Mammary epithelial cell (primary cell): ENCODE measurements at regions not wholly inside any gene's neighbourhood (a gene's known extent, or its start where the extent isn't known, plus 50 kb on each side); places are given as distances from the start of the nearest gene placed in this dataset.

Experiments
- CTCF ChIP-seq, 2 donors: IDR thresholded peaks in 1 of 2; conservative IDR thresholded peaks in 1 of 2; 2 replicates each; pipeline ENCODE4 v1.5.1; 2011 to 2012; ENCODE audit warnings: inconsistent platforms in 2 of 2, low read length in 2 of 2, mild to moderate bottlenecking in 2 of 2, control low read depth in 1 of 2, low read depth in 1 of 2; ENCODE audit not compliant: insufficient read depth in 1 of 2; ENCODE audit errors: extremely low read depth in 1 of 2
- EZH2 ChIP-seq: IDR thresholded peaks from 2 replicates; pipeline ENCODE4 v1.6.1; 2012; ENCODE audit warnings: low read length, inconsistent platforms, borderline replicate concordance

GRCh38 chr2:198523710-198524109 is 719.3 kb downstream of the PLCL1 start:
- TF ChIP-seq CTCF (conservative IDR thresholded peaks at IDR 0.05 in 1 of 2, IDR thresholded peaks at IDR 0.05 in 1 of 2; ENCODE audit: extremely low read depth in 1 of 2, insufficient read depth in 1 of 2, low read depth in 1 of 2, low read length in 2 of 2) (no peak), EZH2 (no peak)
